ENCODE measurements at regions not wholly inside any gene's neighbourhood (a gene's known extent, or its start where the extent isn't known, plus 50 kb on each side); places are given as distances from the start of the nearest gene placed in this dataset.

DNA sequence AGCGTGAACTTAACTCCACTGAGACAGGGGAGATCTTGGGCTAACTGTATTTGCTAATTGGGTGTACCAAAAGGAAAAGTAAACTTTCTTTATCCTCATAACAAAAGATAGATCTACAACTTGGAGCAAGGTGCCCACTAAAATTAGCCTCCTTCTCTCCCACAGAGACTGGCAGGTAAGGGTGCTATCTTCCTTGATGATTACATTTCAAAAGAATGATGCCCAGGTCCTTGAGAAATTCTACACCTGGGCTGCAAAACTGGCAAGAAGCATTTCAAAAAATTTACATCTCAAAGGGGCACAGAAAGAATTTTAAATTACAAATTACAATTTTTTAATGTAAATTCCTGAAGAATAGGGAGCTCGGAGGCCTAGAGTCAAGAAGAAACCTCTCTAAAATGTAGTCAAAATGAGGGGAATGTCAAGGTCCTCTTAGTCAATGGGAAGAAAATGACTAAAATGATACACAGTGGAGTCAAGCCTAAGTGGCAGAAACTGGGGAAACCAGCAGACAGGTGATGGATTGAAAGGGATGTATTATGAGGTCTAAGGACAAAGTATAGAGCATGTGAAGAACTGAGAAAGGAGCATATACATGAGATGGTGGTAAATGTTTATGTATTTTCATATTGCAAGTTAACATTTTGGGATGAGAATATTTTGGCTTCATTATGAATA is 348.3 kb upstream of the TUSC1 start:
- TF ChIP-seq GATA2 (IDR thresholded peaks at IDR 0.05; ENCODE audit: low read depth, low read length) (no peak), GATA3 (IDR thresholded peaks at IDR 0.05; ENCODE audit: low read depth, low read length) (no peak)
